ENCODE measurements at regions not wholly inside any gene's neighbourhood (a gene's known extent, or its start where the extent isn't known, plus 50 kb on each side); places are given as distances from the start of the nearest gene placed in this dataset.

- no peak for TF ChIP-seq CTCF (IDR thresholded peaks at IDR 0.05; ENCODE audit: insufficient read depth, low read length)
- no peak for TF ChIP-seq POLR2AphosphoS5 (IDR thresholded peaks at IDR 0.05; ENCODE audit: low read depth)
- TF ChIP-seq REST (IDR thresholded peaks at IDR 0.05; ENCODE audit: insufficient replicate concordance, low read depth), result no peak
These were observed 51.2 kb upstream of the GATA2 start for GRCh38 chr3:128544190-128544589.

Data from HL-60 (cell line).